MM.1S (cell line): ENCODE measurements at regions not wholly inside any gene's neighbourhood (a gene's known extent, or its start where the extent isn't known, plus 50 kb on each side); places are given as distances from the start of the nearest gene placed in this dataset.

Experiments
- EZH2 ChIP-seq: fragments of 300-600 bp; sonication (generic); optimal IDR thresholded peaks from 2 replicates; pipeline ENCODE3; 2017; ENCODE audit warnings: low read depth, mild to moderate bottlenecking, antibody characterized with exemption, low read length, mixed read lengths
- EZH2phosphoT487 ChIP-seq: fragments of 300-600 bp; sonication (generic); IDR thresholded peaks from 2 replicates; pipeline ENCODE4 v1.6.1; 2018; ENCODE audit warnings: antibody characterized with exemption, low read length
- TF ChIP-seq, protein P1 (sequence below): fragments of 300-600 bp; sonication (generic); IDR thresholded peaks from 2 replicates; pipeline ENCODE4 v1.5.1; 2016; ENCODE audit warnings: antibody characterized with exemption, low read length, mixed read lengths

DNA sequence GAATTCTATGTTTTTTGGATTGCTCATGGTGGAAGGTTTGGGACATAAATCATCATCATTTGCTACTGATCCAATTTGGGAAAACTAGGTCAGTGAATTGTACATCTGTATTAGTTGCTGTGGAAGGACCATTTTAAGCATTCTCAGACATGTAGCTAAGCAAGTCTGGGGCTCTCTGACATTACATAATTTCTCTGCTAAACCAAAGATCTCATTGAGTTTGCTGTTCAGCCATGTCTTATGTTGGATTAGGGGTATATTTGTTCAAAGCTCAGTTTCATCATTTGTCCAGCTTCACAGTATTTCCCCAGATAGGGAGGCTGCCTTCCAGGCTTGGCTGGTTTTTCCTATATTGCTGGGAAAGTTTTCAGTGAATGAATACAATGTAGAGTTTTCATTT is 399.7 kb downstream of the MTX2 start:
- TF ChIP-seq, protein P1, sequence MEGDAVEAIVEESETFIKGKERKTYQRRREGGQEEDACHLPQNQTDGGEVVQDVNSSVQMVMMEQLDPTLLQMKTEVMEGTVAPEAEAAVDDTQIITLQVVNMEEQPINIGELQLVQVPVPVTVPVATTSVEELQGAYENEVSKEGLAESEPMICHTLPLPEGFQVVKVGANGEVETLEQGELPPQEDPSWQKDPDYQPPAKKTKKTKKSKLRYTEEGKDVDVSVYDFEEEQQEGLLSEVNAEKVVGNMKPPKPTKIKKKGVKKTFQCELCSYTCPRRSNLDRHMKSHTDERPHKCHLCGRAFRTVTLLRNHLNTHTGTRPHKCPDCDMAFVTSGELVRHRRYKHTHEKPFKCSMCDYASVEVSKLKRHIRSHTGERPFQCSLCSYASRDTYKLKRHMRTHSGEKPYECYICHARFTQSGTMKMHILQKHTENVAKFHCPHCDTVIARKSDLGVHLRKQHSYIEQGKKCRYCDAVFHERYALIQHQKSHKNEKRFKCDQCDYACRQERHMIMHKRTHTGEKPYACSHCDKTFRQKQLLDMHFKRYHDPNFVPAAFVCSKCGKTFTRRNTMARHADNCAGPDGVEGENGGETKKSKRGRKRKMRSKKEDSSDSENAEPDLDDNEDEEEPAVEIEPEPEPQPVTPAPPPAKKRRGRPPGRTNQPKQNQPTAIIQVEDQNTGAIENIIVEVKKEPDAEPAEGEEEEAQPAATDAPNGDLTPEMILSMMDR: no peak
- TF ChIP-seq EZH2phosphoT487 (no peak), EZH2 (no peak)
